ENCODE measurements at regions not wholly inside any gene's neighbourhood (a gene's known extent, or its start where the extent isn't known, plus 50 kb on each side); places are given as distances from the start of the nearest gene placed in this dataset.
A peak's percentile ranks its signal among the peaks of the same experiment; 100 is the strongest.

- H3K27ac ChIP-seq: no peak overlapping the region
- no peaks in the 10 kb centered on the region for H3K9me3 ChIP-seq (replicated peaks)
- H3K36me3 ChIP-seq: no peaks in the 10 kb centered on the region
- H3K4me3 ChIP-seq: no peak overlapping the region
- no peaks in the 10 kb centered on the region for H3K27me3 ChIP-seq
- no peak for DNase-seq
- H3K4me1 ChIP-seq: no peaks in the 10 kb centered on the region
Observed at GRCh38 chrX:122055979-122056715, 1008.7 kb downstream of the GLUD2 start.

GRCh38 chrX:122076241-122076640, 1028.8 kb downstream of the GLUD2 start:
- no peaks in the 10 kb centered on the region for H3K4me1 ChIP-seq
- no peak for DNase-seq
- H3K36me3 ChIP-seq: no peaks in the 10 kb centered on the region
- no peak overlapping the region for H3K4me3 ChIP-seq
- no peaks in the 10 kb centered on the region for H3K27me3 ChIP-seq
- H3K9me3 ChIP-seq (replicated peaks): no peaks in the 10 kb centered on the region
- no peak overlapping the region for H3K27ac ChIP-seq

GRCh38 chrX:122078079-122078478, 1030.7 kb downstream of the GLUD2 start:
- H3K36me3 ChIP-seq: no peaks in the 10 kb centered on the region

GRCh38 chrX:122087341-122087740, 1039.9 kb downstream of the GLUD2 start:
- Histone ChIP-seq H3K27ac (no peak overlapping the region), H3K9me3 (replicated peaks) (no peaks in the 10 kb centered on the region), H3K27me3 (no peaks in the 10 kb centered on the region), H3K4me1 (no peaks in the 10 kb centered on the region), H3K4me3 (no peak overlapping the region), H3K36me3 (no peaks in the 10 kb centered on the region)
- DNase-seq: no peak

More at GRCh38 chrX:122078079-122078478, 1030.7 kb downstream of the GLUD2 start:
- H3K27me3 ChIP-seq: no peaks in the 10 kb centered on the region
- no peak for DNase-seq
- H3K27ac ChIP-seq: no peak overlapping the region
- no peaks in the 10 kb centered on the region for H3K4me1 ChIP-seq
- H3K4me3 ChIP-seq: no peak overlapping the region
- no peaks in the 10 kb centered on the region for H3K9me3 ChIP-seq (replicated peaks)

- Histone ChIP-seq H3K9me3 (replicated peaks) (no peaks in the 10 kb centered on the region), H3K27ac (no peak overlapping the region), H3K4me3 (no peak overlapping the region), H3K27me3 (no peaks in the 10 kb centered on the region), H3K4me1 (no peaks in the 10 kb centered on the region; the same call in 1 of the 2 replicates), H3K36me3 (no peaks in the 10 kb centered on the region)
- DNase-seq: no peak
Observed at GRCh38 chrX:122091571-122091970, 1044.2 kb downstream of the GLUD2 start.

GRCh38 chrX:122092360-122092759, 1045.0 kb downstream of the GLUD2 start:
- Histone ChIP-seq H3K27ac (no peak overlapping the region), H3K4me3 (no peak overlapping the region), H3K27me3 (no peaks in the 10 kb centered on the region), H3K4me1 (no peaks in the 10 kb centered on the region; the same call in 1 of the 2 replicates), H3K9me3 (replicated peaks) (no peaks in the 10 kb centered on the region), H3K36me3 (no peaks in the 10 kb centered on the region)
- no peak for DNase-seq

GRCh38 chrX:122092978-122093377, 1045.6 kb downstream of the GLUD2 start:
- Histone ChIP-seq H3K27me3 (no peaks in the 10 kb centered on the region), H3K27ac (no peak overlapping the region), H3K36me3 (no peaks in the 10 kb centered on the region), H3K4me3 (no peak overlapping the region), H3K9me3 (replicated peaks) (no peaks in the 10 kb centered on the region), H3K4me1 (no peaks in the 10 kb centered on the region; the same call in 1 of the 2 replicates)
- no peak for DNase-seq

- H3K9me3 ChIP-seq (replicated peaks): no peaks in the 10 kb centered on the region
- no peaks in the 10 kb centered on the region; the same call in 1 of the 2 replicates for H3K4me1 ChIP-seq
- H3K36me3 ChIP-seq: no peaks in the 10 kb centered on the region
- H3K4me3 ChIP-seq: no peak overlapping the region
- peak; percentile 26 to 51 for DNase-seq
- H3K27me3 ChIP-seq: no peaks in the 10 kb centered on the region
- H3K27ac ChIP-seq: no peak overlapping the region
Observed at GRCh38 chrX:122094611-122095010, 1047.2 kb downstream of the GLUD2 start.

- H3K4me3 ChIP-seq: no peak overlapping the region
Observed at GRCh38 chrX:122113376-122113775, 1066.0 kb downstream of the GLUD2 start.

GRCh38 chrX:122113896-122114295, 1066.5 kb downstream of the GLUD2 start:
- Histone ChIP-seq H3K36me3 (no peaks in the 10 kb centered on the region), H3K27me3 (no peaks in the 10 kb centered on the region), H3K27ac (no peak overlapping the region), H3K4me3 (no peak overlapping the region), H3K4me1 (no peaks in the 10 kb centered on the region), H3K9me3 (replicated peaks) (no peaks in the 10 kb centered on the region)
- peak in 1 of 2 experiments; percentile 2 for DNase-seq

More at GRCh38 chrX:122113376-122113775, 1066.0 kb downstream of the GLUD2 start:
- H3K4me1 ChIP-seq: no peaks in the 10 kb centered on the region
- DNase-seq: peak in 1 of 2 experiments; percentile 27
- no peaks in the 10 kb centered on the region for H3K36me3 ChIP-seq
- no peaks in the 10 kb centered on the region for H3K27me3 ChIP-seq
- H3K9me3 ChIP-seq (replicated peaks): no peaks in the 10 kb centered on the region
- H3K27ac ChIP-seq: no peak overlapping the region

GRCh38 chrX:122115604-122116003, 1068.2 kb downstream of the GLUD2 start:
- DNase-seq: no peak

GRCh38 chrX:122119361-122119760, 1064.7 kb upstream of the GRIA3 start:
- Histone ChIP-seq H3K4me3 (no peak overlapping the region), H3K27ac (no peak overlapping the region), H3K36me3 (no peaks in the 10 kb centered on the region), H3K4me1 (no peaks in the 10 kb centered on the region), H3K9me3 (replicated peaks) (no peaks in the 10 kb centered on the region), H3K27me3 (no peaks in the 10 kb centered on the region)
- no peak for DNase-seq

More at GRCh38 chrX:122115604-122116003, 1068.2 kb downstream of the GLUD2 start:
- Histone ChIP-seq H3K27me3 (no peaks in the 10 kb centered on the region), H3K9me3 (replicated peaks) (no peaks in the 10 kb centered on the region), H3K27ac (no peak overlapping the region), H3K4me3 (no peak overlapping the region), H3K36me3 (no peaks in the 10 kb centered on the region), H3K4me1 (no peaks in the 10 kb centered on the region)

GRCh38 chrX:122122274-122122673, 1061.8 kb upstream of the GRIA3 start:
- no peak overlapping the region for H3K4me3 ChIP-seq
- H3K27me3 ChIP-seq: no peaks in the 10 kb centered on the region
- no peak overlapping the region for H3K27ac ChIP-seq
- no peaks in the 10 kb centered on the region for H3K9me3 ChIP-seq (replicated peaks)
- DNase-seq: no peak
- no peaks in the 10 kb centered on the region for H3K36me3 ChIP-seq
- no peaks in the 10 kb centered on the region for H3K4me1 ChIP-seq

- no peaks in the 10 kb centered on the region for H3K27me3 ChIP-seq
- H3K9me3 ChIP-seq (replicated peaks): no peaks in the 10 kb centered on the region
- no peak for DNase-seq
- no peak overlapping the region for H3K4me3 ChIP-seq
- no peaks in the 10 kb centered on the region for H3K36me3 ChIP-seq
- no peak overlapping the region for H3K27ac ChIP-seq
- H3K4me1 ChIP-seq: no peaks in the 10 kb centered on the region
Observed at GRCh38 chrX:122133478-122133877, 1050.6 kb upstream of the GRIA3 start.

GRCh38 chrX:122134291-122134690, 1049.8 kb upstream of the GRIA3 start:
- Histone ChIP-seq H3K9me3 (replicated peaks) (no peaks in the 10 kb centered on the region), H3K36me3 (no peaks in the 10 kb centered on the region), H3K4me3 (no peak overlapping the region), H3K4me1 (no peaks in the 10 kb centered on the region), H3K27ac (no peak overlapping the region), H3K27me3 (no peaks in the 10 kb centered on the region)
- DNase-seq: no peak

- H3K4me3 ChIP-seq: no peak overlapping the region
Observed at GRCh38 chrX:122135070-122135469, 1049.0 kb upstream of the GRIA3 start.

More at GRCh38 chrX:122135070-122135469, 1049.0 kb upstream of the GRIA3 start:
- H3K36me3 ChIP-seq: no peaks in the 10 kb centered on the region
- H3K27me3 ChIP-seq: no peaks in the 10 kb centered on the region
- no peaks in the 10 kb centered on the region for H3K4me1 ChIP-seq
- H3K27ac ChIP-seq: no peak overlapping the region
- DNase-seq: no peak
- H3K9me3 ChIP-seq (replicated peaks): no peaks in the 10 kb centered on the region
